A673 (cell line): ENCODE measurements at regions not wholly inside any gene's neighbourhood (a gene's known extent, or its start where the extent isn't known, plus 50 kb on each side); places are given as distances from the start of the nearest gene placed in this dataset.
"Not testable (repeated sequence)": the region's sequence is repeated elsewhere in the genome, so short reads cannot be mapped to it uniquely, and the experiment has no call there.

Source experiments
- BruUV-seq: library from RNA; stranded (reverse); fragments of 400-500 nt; replicated peaks from 2 replicates; lab custom pipeline; 2021; lab: Mats Ljungman, UMichigan
- CTCF ChIA-PET: fragments of 300-600 bp; sonication (Branson Sonifier 250); formaldehyde crosslinking; loops from one replicate; lab custom pipeline; 2022; ENCODE audit warnings: antibody characterized with exemption; lab: Charles Lee
- POLR2A ChIA-PET: fragments of 300-600 bp; sonication (Branson Sonifier 250); formaldehyde crosslinking; loops from one replicate; lab custom pipeline; 2022; ENCODE audit warnings: antibody characterized with exemption; ENCODE audit not compliant: low non-redundant PET; lab: Charles Lee
- DNase-seq: peaks from one replicate; pipeline ENCODE4 v3.0.0-alpha.2; 2015; ENCODE audit warnings: low spot score
- H3K27ac ChIP-seq: fragments of 200-600 bp; sonication (generic); 2 replicates; pipeline ENCODE4 v1.5.1; 2016; ENCODE audit warnings: mixed run types, low read depth, mild to moderate bottlenecking, mixed read lengths, antibody characterized with exemption, low read length; ENCODE audit not compliant: poor library complexity, severe bottlenecking
- H3K27me3 ChIP-seq: fragments of 200-600 bp; sonication (generic); replicated peaks from 2 replicates; pipeline ENCODE4 v1.6.1; 2017; ENCODE audit warnings: mixed run types, low read depth, mild to moderate bottlenecking, mixed read lengths, antibody characterized with exemption, low read length; ENCODE audit not compliant: insufficient read depth, poor library complexity
- H3K36me3 ChIP-seq: fragments of 200-600 bp; sonication (generic); 2 replicates; pipeline ENCODE4 v1.6.1; 2016; ENCODE audit warnings: mixed run types, mild to moderate bottlenecking, mixed read lengths, antibody characterized with exemption, low read length; ENCODE audit not compliant: insufficient read depth, poor library complexity, severe bottlenecking
- H3K4me1 ChIP-seq: fragments of 200-600 bp; sonication (generic); 2 replicates; pipeline ENCODE4 v1.6.1; 2017; ENCODE audit warnings: mixed run types, mild to moderate bottlenecking, mixed read lengths, antibody characterized with exemption, low read length; ENCODE audit not compliant: insufficient read depth, poor library complexity, severe bottlenecking
- H3K4me3 ChIP-seq: fragments of 200-600 bp; sonication (generic); 2 replicates; pipeline ENCODE4 v1.5.1; 2016; ENCODE audit warnings: low read depth, mixed run types, mild to moderate bottlenecking, mixed read lengths, low read length; ENCODE audit not compliant: poor library complexity, severe bottlenecking
- H3K9me3 ChIP-seq: fragments of 200-600 bp; sonication (generic); 2 replicates; pipeline ENCODE4 v1.6.1; 2016; ENCODE audit warnings: mixed run types, low read depth, mild to moderate bottlenecking, mixed read lengths, antibody characterized with exemption, low read length; ENCODE audit not compliant: poor library complexity, severe bottlenecking
- EZH2 ChIP-seq: fragments of 200-600 bp; sonication (generic); IDR thresholded peaks from 2 replicates; pipeline ENCODE4 v1.6.1; 2017; ENCODE audit warnings: borderline replicate concordance, low read depth, mild to moderate bottlenecking, mixed read lengths, antibody characterized with exemption, low read length; ENCODE audit not compliant: poor library complexity, severe bottlenecking
- intact Hi-C: fragments of 100-400 bp; cut with micrococcal nuclease; formaldehyde crosslinking; loops from one replicate; pipeline ENCODE4 v1.10.0; 2022; ENCODE audit not compliant: unreplicated experiment
- TF ChIP-seq, protein P1 (sequence below): fragments of 300-800, 200-600 bp; sonication (generic); conservative IDR thresholded peaks from 2 replicates; pipeline ENCODE4 v1.5.1; 2017; ENCODE audit warnings: low read depth, mild to moderate bottlenecking, antibody characterized with exemption, low read length, moderate library complexity, mixed read lengths

DNA sequence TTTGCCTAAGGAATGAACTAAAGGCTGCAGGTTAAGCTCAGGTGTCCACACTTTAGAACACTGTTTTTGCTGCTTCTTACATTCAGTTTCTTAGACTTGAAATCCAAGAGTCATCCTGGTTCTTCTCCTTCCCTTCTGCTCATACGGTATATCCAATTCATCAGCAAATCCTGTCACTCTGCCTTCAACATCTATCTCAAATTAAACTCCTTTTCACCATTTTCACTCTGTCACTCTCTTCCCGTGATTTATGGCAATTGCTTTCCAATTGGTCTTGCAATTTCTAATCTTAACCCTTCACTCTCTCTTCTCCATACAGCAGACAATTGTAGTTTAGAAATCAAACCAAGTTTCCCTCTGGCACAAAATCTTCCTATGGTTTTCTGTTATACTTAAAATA is 182.9 kb downstream of the MRPS30 start:
- CTCF ChIA-PET, result no interaction called here
- BruUV-seq, result no TSS peak
- DNase-seq, result no peak
- H3K27ac ChIP-seq, result no peak overlapping the region
- POLR2A ChIA-PET, result no interaction called here
- no peaks in the 10 kb centered on the region for H3K36me3 ChIP-seq
- H3K9me3 ChIP-seq, result peaks cover 4% of the 10 kb centered on the region
- H3K27me3 ChIP-seq, result no peaks in the 10 kb centered on the region
- H3K4me1 ChIP-seq, result no peaks in the 10 kb centered on the region
- H3K4me3 ChIP-seq, result no peak overlapping the region
- intact Hi-C loops, result no loop called here
- TF ChIP-seq, protein P1, sequence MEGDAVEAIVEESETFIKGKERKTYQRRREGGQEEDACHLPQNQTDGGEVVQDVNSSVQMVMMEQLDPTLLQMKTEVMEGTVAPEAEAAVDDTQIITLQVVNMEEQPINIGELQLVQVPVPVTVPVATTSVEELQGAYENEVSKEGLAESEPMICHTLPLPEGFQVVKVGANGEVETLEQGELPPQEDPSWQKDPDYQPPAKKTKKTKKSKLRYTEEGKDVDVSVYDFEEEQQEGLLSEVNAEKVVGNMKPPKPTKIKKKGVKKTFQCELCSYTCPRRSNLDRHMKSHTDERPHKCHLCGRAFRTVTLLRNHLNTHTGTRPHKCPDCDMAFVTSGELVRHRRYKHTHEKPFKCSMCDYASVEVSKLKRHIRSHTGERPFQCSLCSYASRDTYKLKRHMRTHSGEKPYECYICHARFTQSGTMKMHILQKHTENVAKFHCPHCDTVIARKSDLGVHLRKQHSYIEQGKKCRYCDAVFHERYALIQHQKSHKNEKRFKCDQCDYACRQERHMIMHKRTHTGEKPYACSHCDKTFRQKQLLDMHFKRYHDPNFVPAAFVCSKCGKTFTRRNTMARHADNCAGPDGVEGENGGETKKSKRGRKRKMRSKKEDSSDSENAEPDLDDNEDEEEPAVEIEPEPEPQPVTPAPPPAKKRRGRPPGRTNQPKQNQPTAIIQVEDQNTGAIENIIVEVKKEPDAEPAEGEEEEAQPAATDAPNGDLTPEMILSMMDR, result no peak
- no peak for TF ChIP-seq EZH2

- DNase-seq, result no peak
- no peaks in the 10 kb centered on the region for H3K4me1 ChIP-seq
- no peak overlapping the region for H3K27ac ChIP-seq
- no peaks in the 10 kb centered on the region for H3K36me3 ChIP-seq
- H3K27me3 ChIP-seq, result no peaks in the 10 kb centered on the region
- POLR2A ChIA-PET, result no interaction called here
- no TSS peak for BruUV-seq
- CTCF ChIA-PET, result no interaction called here
- intact Hi-C loops, result no loop called here
- H3K4me3 ChIP-seq, result no peak overlapping the region
- TF ChIP-seq, protein P1, result no peak
- TF ChIP-seq EZH2, result no peak
- peaks cover 4% of the 10 kb centered on the region for H3K9me3 ChIP-seq
Measured at GRCh38 chr5:44993286-44993685, 184.5 kb downstream of the MRPS30 start.

- Histone ChIP-seq H3K4me3 (no peak overlapping the region), H3K4me1 (no peaks in the 10 kb centered on the region), H3K9me3 (no peaks in the 10 kb centered on the region), H3K36me3 (no peaks in the 10 kb centered on the region), H3K27me3 (no peaks in the 10 kb centered on the region), H3K27ac (no peak overlapping the region)
- intact Hi-C loops, result no loop called here
- ChIA-PET POLR2A (no interaction called here), CTCF (no interaction called here)
- TF ChIP-seq EZH2, result no peak
- TF ChIP-seq, protein P1, result no peak
- DNase-seq, result no peak
- no TSS peak for BruUV-seq
Measured at GRCh38 chr5:44997506-44997905, 188.8 kb downstream of the MRPS30 start.

GRCh38 chr5:45007102-45007501 is 198.4 kb downstream of the MRPS30 start:
- H3K27ac ChIP-seq, H3K9me3 ChIP-seq, H3K4me3 ChIP-seq, POLR2A ChIA-PET, intact Hi-C loops, H3K4me1 ChIP-seq, BruUV-seq, DNase-seq, H3K27me3 ChIP-seq, H3K36me3 ChIP-seq: not testable (repeated sequence)
- CTCF ChIA-PET, result interaction anchor here (0.6 kb wide), 1 partner anchor 287 kb away, joined by 4 read pairs; no protein-coding TSS in a partner anchor
